WTC11 (cell line): ENCODE measurements at regions not wholly inside any gene's neighbourhood (a gene's known extent, or its start where the extent isn't known, plus 50 kb on each side); places are given as distances from the start of the nearest gene placed in this dataset.

Source experiments
- ATAC-seq: fragments of 200-7000 bp; cut with Tn5 transposase; 2 replicates; pipeline ENCODE4 v1.10.0; 2021; ENCODE audit warnings: mild to moderate bottlenecking, moderate library complexity
- CTCF ChIA-PET: fragments of 300-600 bp; sonication (Branson Sonifier 250); formaldehyde crosslinking; loops from one replicate; lab custom pipeline; 2021; ENCODE audit warnings: antibody characterized with exemption; lab: Charles Lee
- POLR2A ChIA-PET: fragments of 350-600 bp; sonication (Branson Sonifier 250); formaldehyde crosslinking; loops from one replicate; lab custom pipeline; 2021; ENCODE audit warnings: antibody characterized with exemption; lab: Charles Lee
- DNase-seq: peaks from one replicate; pipeline ENCODE4 v3.0.0; 2021; ENCODE audit warnings: low spot score
- H3K27ac Mint-ChIP-seq: 2 replicates; pipeline ENCODE4 v1.8.0; 2021; ENCODE audit warnings: mixed read lengths
- H3K27me3 Mint-ChIP-seq: 2 replicates; pipeline ENCODE4 v1.8.0; 2021; ENCODE audit warnings: low read depth, mild to moderate bottlenecking, moderate library complexity, mixed read lengths
- H3K36me3 Mint-ChIP-seq: 2 replicates; pipeline ENCODE4 v1.8.0; 2021; ENCODE audit warnings: mixed read lengths
- H3K4me1 Mint-ChIP-seq: 2 replicates; pipeline ENCODE4 v1.8.0; 2022; ENCODE audit warnings: mixed read lengths
- H3K4me3 Mint-ChIP-seq: 2 replicates; pipeline ENCODE4 v1.8.0; 2021; ENCODE audit warnings: mild to moderate bottlenecking, moderate library complexity, mixed read lengths
- H3K9me3 Mint-ChIP-seq: 2 replicates; pipeline ENCODE4 v1.8.0; 2021; ENCODE audit warnings: mixed read lengths
- ARID4B ChIP-seq: sonication (generic); formaldehyde crosslinking; IDR thresholded peaks from 2 replicates; pipeline ENCODE4 v1.8.0; 2023; ENCODE audit warnings: missing genetic modification reagents, mild to moderate bottlenecking, borderline replicate concordance
- ATF2 ChIP-seq: sonication (generic); formaldehyde crosslinking; IDR thresholded peaks from 2 replicates; pipeline ENCODE4 v1.8.1; 2022; ENCODE audit warnings: low read depth, missing genetic modification reagents, borderline replicate concordance
- CDX4 ChIP-seq: fragments of 250-450 bp; sonication (Bioruptor Pico); IDR thresholded peaks from 2 replicates; pipeline ENCODE4 v1.9.0; 2021; ENCODE audit warnings: moderate library complexity, mild to moderate bottlenecking, inconsistent platforms, borderline replicate concordance
- CREB1 ChIP-seq: sonication (generic); formaldehyde crosslinking; IDR thresholded peaks from 2 replicates; pipeline ENCODE4 v1.8.0; 2023; ENCODE audit warnings: mild to moderate bottlenecking, missing genetic modification reagents
- CREM ChIP-seq: sonication (generic); formaldehyde crosslinking; IDR thresholded peaks from 2 replicates; pipeline ENCODE4 v1.8.1; 2022; ENCODE audit warnings: mild to moderate bottlenecking, missing genetic modification reagents, moderate library complexity
- E2F1 ChIP-seq: sonication (generic); formaldehyde crosslinking; IDR thresholded peaks from 2 replicates; pipeline ENCODE4 v1.8.0; 2022; ENCODE audit warnings: mild to moderate bottlenecking, missing genetic modification reagents
- ELF4 ChIP-seq: sonication (generic); formaldehyde crosslinking; IDR thresholded peaks from 2 replicates; pipeline ENCODE4 v1.8.1; 2022; ENCODE audit warnings: low read depth, mild to moderate bottlenecking, moderate library complexity, missing genetic modification reagents
- GABPB1 ChIP-seq: sonication (generic); formaldehyde crosslinking; IDR thresholded peaks from 2 replicates; pipeline ENCODE4 v1.8.1; 2023; ENCODE audit warnings: mild to moderate bottlenecking, missing genetic modification reagents
- GRHL2 ChIP-seq: fragments of 250-450 bp; sonication (Bioruptor Pico); IDR thresholded peaks from 2 replicates; pipeline ENCODE4 v1.8.0; 2022; ENCODE audit warnings: mild to moderate bottlenecking, moderate library complexity; ENCODE audit not compliant: insufficient replicate concordance, severe bottlenecking
- GTF2I ChIP-seq: fragments of 250-450 bp; sonication (Bioruptor Pico); conservative IDR thresholded peaks from 2 replicates; pipeline ENCODE4 v1.4.0; 2021; ENCODE audit warnings: mild to moderate bottlenecking
- HMGA2 ChIP-seq: fragments of 250-450 bp; sonication (Bioruptor Pico); IDR thresholded peaks from 2 replicates; pipeline ENCODE4 v1.4.0; 2021; ENCODE audit warnings: mild to moderate bottlenecking, moderate library complexity
- JUN ChIP-seq: sonication (generic); formaldehyde crosslinking; IDR thresholded peaks from 2 replicates; pipeline ENCODE4 v1.8.0; 2023; ENCODE audit warnings: mild to moderate bottlenecking, missing genetic modification reagents
- KAT7 ChIP-seq: sonication (generic); formaldehyde crosslinking; IDR thresholded peaks from 2 replicates; pipeline ENCODE4 v1.8.1; 2023; ENCODE audit warnings: missing genetic modification reagents, mild to moderate bottlenecking, borderline replicate concordance
- MLX ChIP-seq: sonication (generic); formaldehyde crosslinking; IDR thresholded peaks from 2 replicates; pipeline ENCODE4 v1.8.1; 2023; ENCODE audit warnings: mild to moderate bottlenecking, missing genetic modification reagents, moderate library complexity
- NFYB ChIP-seq: sonication (generic); formaldehyde crosslinking; conservative IDR thresholded peaks from 2 replicates; pipeline ENCODE4 v1.8.0; 2022; ENCODE audit warnings: low read depth, missing genetic modification reagents
- SMAD3 ChIP-seq: sonication (generic); formaldehyde crosslinking; IDR thresholded peaks from 2 replicates; pipeline ENCODE4 v1.8.0; 2022; ENCODE audit warnings: missing genetic modification reagents, mild to moderate bottlenecking, borderline replicate concordance
- USF1 ChIP-seq: sonication (generic); formaldehyde crosslinking; IDR thresholded peaks from 2 replicates; pipeline ENCODE4 v1.8.0; 2022; ENCODE audit warnings: mild to moderate bottlenecking, missing genetic modification reagents
- ZNF671 ChIP-seq: fragments of 250-450 bp; sonication (Bioruptor Pico); IDR thresholded peaks from 2 replicates; pipeline ENCODE4 v1.8.0; 2021; ENCODE audit warnings: mild to moderate bottlenecking

GRCh38 chr10:113410618-113411017, 142.2 kb upstream of the HABP2 start:
- peaks cover 41% of the 10 kb centered on the region for H3K4me1 Mint-ChIP-seq
- TF ChIP-seq CREM (CRISPR knock-in tag) (no peak), ARID4B (no peak), GABPB1 (CRISPR knock-in tag) (no peak), JUN (CRISPR knock-in tag) (no peak), NFYB (CRISPR knock-in tag) (no peak), USF1 (CRISPR knock-in tag) (no peak), GRHL2 (no peak), ELF4 (CRISPR knock-in tag) (no peak), CDX4 (CRISPR knock-in tag) (no peak), HMGA2 (CRISPR knock-in tag) (no peak), ZNF671 (no peak), SMAD3 (CRISPR knock-in tag) (no peak), CREB1 (CRISPR knock-in tag) (no peak), E2F1 (CRISPR knock-in tag) (no peak), KAT7 (CRISPR knock-in tag) (no peak), MLX (CRISPR knock-in tag) (no peak), ATF2 (CRISPR knock-in tag) (no peak), GTF2I (no peak)
- H3K4me3 Mint-ChIP-seq, result no peak overlapping the region
- peaks cover 64% of the 10 kb centered on the region for H3K27me3 Mint-ChIP-seq
- ChIA-PET CTCF (interaction anchor here (1.1 to 1.3 kb wide), 2 partner anchors 153 to 195 kb away, joined by 3 to 5 read pairs; no protein-coding TSS in a partner anchor), POLR2A (interaction anchor here (0.7 kb wide), 1 partner anchor 412 kb away, joined by 3 read pairs; no protein-coding TSS in a partner anchor)
- H3K36me3 Mint-ChIP-seq, result no peaks in the 10 kb centered on the region
- peaks cover 11% of the 10 kb centered on the region; the same call in 1 of the 2 replicates for H3K9me3 Mint-ChIP-seq
- ATAC-seq (peak; percentile 46), DNase-seq (no peak)
- H3K27ac Mint-ChIP-seq, result no peak overlapping the region
